Glomerular visceral epithelial cell (primary cell): ENCODE measurements at regions not wholly inside any gene's neighbourhood (a gene's known extent, or its start where the extent isn't known, plus 50 kb on each side); places are given as distances from the start of the nearest gene placed in this dataset.
A peak's percentile ranks its signal among the peaks of the same experiment; 100 is the strongest.

Source experiments
- DNase-seq: peaks from one replicate; pipeline ENCODE4 v3.0.0-alpha.2; 2016; ENCODE audit errors: extremely low spot score

DNA sequence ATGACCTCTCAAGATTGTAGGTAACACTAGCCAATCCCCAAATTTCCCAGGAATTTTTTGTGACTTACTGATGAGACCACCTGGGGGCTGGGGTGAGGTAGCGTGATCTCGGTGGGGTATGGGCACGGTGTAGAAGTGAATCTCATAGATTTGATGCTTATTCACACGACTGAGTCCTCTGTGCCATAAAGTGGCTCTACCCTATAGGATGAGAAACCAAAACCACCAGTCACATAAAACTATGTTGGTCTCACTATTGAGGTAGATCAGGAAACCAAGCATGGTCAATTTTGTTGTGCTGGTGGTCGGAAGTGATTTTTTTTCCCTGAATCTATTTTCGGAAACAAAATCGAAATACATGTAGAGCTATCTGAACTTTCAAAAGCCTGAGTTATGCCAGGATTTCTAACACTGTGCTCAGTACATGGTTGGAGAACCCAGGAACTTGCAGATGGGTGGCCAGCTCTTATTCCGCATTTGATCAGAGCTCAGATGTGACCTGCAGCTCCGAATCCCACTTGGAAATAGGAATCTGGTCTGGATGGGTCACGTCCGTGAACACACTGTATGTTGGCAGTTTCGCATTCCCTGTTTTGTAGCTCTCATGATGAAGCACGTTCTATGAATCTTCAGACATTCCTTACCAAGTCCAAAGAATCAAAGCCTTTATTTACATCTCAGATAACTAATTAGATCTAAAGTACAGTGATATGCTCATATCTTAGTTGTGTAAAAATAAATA is 261.5 kb downstream of the KLF6 start:
- DNase-seq, result no peak

DNA sequence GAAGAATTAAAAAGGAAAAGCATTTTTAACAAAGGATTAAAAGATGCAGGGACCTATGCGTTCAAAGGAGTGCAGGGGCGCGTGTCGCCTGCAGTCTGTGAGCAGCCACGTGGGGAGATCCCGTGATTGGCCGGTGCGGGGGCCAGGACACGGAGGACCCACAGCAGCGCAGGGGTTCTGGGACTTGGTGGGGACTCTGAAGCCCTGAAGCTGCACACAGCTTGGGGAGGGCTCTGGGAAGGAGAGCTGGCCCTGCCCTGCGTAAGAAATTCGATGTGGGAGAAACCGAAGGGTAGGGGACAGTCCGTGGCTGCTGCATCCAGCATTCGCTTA is 268.1 kb downstream of the KLF6 start:
- DNase-seq, result no peak

DNA sequence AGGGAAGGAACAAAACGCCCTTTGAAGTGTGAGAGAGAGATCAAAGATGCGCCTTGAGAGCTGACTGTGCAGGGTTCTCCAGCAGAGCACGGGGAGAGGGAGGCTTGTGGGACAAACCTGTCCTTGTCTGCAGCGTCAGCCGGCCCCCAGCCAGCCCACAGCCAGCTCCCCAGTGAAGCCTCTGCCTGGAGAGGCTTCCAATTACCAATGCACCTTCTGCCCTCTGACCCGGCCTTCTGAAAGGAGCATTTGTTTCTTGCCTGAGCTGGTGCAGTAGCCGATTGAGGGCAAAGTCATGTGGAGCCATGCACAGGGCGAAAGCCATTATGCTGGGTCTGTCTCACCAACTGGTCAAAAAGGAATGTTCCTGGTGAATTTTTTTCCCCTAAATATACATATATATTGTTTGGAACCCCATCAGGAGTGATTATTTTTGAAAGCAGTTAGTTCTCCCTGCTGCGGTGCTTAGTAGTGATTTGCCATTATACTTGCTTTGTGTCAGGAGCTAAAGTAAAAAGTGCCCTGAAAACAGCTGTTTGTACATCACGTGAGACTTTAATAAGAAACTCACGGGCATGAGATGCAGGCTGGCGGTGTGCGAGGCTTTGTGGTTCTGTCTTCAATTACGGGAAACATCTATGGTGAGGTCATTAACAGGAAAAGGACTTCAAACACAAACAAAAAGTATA is 268.6 kb downstream of the KLF6 start:
- no peak for DNase-seq

DNA sequence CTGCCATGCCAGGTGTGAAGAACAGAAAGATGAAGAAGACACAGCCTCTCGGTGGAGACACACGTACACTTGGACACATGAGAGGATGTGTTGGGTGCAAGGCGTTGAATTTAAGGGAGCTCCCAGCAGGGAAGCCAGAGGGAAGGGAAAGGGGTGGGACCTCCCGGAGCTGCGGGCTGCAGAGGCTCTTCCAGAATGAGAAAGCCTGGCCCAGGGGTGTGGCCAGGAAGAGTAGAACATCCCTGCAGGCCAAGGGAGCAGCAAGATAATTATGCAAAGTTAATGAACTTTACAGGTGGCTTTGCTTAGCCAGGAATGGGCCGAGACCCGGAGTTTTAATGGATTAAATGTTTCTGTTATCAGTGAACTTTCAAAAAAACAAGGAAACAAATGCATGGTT is 270.3 kb downstream of the KLF6 start:
- no peak for DNase-seq

DNA sequence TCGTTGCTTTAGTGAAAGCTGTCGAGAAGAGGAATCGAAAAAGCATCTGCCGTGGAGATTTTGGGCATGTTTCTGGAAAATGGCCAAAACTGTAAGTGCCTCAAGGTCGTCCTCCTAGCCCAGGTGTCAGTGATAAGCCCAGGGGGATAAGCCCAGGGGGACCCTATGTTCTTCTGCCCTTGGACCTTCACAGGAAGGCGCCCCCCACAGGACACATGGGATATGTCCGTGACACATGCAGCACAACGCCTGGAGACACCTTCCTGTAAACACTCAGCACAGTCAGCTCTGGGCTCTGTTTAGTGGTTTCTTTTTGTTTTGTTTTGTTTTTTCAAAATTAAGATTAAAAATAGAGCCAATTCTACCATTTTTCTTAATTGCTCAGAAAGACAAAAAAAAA is 272.7 kb downstream of the KLF6 start:
- DNase-seq, result no peak

DNA sequence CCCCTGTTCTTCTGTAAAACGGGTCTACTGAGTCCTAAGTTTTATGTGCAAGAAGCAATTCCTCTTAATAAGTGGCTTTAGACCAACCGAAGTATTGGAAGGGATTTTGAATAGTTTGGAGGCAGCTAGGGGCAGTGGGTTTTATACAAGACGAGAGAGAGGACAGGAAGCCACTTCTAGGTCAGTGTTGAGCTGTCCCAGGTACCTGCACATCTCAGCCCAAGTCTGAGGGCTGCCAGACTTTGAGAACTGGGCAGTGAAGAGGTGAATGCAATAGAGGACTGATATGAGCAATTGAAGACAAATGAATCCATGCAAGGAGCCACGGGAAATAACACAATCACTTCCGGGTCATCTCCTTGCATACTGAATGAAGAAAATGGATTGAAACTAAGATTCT is 273.5 kb downstream of the KLF6 start:
- DNase-seq, result no peak

DNA sequence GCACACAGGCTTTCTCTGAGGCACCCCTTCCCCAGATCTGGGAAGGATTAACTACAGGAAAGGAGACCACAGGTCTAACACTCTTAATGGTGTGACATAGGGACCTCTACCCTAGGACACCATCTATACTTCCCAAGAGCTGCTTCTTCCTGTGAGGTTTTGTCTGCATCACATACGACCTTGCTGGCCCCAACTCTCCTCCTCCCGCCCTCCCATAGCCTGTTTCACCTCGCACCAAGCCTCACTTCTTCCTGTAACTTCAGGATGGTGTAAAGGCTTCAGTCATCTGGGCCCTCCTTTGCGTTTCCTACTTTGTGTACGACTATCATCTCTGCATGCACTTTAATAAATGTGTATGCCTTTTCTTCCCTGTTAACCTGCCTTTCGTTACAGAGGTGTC is 274.3 kb downstream of the KLF6 start:
- DNase-seq, result no peak

DNA sequence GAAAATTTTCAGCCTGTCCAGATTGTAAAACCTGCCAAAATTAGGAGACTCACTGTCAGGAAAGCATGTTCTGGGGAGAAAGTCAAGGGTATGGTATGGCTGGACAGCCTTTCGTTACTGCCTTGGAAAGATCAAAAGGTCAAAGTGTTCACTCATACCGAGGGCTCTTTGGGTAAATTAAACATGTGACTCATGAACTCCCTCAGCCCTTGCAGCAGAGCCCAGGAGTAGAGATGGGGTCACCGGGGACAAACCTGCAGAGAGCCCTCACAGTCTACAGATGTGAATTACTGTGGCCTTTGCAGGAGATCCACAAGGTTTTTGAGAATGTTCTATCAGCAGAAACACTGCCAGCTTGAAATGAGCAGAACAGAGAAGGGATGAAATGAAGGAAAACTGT is 275.7 kb downstream of the KLF6 start:
- no peak for DNase-seq

DNA sequence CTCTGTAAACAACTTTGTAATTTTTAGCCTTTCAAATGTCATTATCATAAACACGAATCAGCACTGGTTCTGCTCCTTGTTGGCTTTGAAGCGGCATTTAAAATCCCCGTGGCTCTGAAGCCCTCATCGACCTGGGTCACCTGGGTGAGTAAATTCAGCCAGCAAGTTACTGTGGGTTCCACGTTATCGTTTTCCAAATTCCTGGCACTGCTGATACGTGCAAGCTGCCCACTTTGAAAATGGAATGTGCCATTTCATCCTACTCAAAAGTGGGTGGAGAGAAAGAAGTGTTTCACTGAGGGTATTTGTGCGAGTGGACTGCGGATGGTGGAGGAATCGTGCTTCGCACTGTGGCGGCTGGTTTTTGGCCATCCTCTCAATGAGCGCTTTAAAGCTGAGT is 281.7 kb downstream of the KLF6 start:
- no peak for DNase-seq

DNA sequence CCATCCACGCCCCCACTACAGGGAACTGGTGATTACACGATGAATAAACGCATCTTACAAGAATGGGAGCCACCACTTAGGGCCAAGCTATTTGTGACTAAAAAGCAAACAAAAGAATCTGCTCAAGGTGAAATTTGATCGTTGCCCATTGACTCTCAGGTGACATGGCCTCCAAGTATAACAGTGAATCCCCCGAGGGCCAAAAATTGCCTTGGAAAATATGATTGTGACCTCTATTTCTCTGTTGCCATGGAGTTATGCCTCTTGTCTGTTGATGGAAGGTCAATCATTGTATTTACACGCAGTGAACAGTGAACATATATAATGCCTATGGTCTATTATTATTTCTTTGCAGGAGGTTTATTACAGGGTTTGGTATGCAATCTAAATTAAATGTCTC is 282.3 kb downstream of the KLF6 start:
- no peak for DNase-seq

DNA sequence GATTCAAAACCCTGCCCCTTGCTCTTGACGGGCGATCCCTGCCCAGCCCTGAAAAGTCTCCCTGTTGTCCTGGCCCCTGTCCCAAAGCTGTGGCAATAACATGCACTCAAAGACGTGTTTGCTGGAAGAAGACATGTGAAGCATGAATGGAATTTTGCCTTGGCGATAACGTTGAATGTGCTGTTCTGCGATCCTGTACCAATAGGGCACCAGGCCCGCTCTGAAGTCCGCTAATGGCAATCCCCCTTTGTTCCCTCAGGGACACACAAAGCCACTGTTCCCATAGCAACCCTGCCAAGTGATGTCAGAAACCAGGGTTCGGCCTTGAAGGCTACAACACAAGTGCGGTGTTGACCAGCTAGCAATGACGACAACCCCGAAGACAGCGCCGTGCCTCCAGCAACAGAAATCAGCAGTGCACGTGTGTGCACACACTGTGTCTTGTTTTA is 284.6 kb downstream of the KLF6 start:
- DNase-seq, result no peak

DNA sequence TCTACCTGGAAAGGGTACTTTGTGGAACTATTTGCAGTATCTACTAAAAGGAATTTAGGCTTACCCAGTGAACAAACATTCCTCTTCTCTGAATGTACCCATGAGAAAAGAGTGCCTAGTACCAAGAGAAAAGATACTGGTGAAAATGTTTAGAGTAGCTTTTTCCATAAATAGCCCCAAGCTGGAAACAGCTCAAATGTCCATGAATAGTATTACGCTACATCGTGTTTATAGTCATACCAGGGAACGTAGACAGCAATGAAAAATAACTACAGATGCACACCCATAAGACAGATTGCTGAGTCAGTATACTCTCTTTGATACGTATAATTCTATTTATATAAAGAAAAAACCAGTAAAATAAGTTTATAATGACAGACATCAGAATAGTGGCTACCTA is 285.9 kb downstream of the KLF6 start:
- DNase-seq, result no peak

DNA sequence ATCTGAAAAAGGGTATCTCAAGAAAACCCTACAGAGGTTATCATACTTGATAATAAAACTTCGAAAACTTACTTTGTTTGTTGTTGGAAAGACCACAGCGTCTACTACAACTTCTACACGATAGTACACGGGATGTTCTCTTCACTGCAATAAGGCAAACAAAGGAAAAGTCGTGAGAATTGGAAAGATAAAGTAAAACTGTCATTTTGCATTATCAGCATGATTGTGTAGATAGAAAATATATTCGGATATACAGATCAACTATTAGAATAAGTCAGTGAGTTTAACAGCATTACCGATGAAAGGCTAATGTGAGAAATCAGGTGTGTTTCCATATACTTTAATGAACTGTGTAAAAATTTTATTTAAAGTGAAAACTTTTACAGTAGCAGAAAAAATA is 287.4 kb downstream of the KLF6 start:
- DNase-seq, result no peak

DNA sequence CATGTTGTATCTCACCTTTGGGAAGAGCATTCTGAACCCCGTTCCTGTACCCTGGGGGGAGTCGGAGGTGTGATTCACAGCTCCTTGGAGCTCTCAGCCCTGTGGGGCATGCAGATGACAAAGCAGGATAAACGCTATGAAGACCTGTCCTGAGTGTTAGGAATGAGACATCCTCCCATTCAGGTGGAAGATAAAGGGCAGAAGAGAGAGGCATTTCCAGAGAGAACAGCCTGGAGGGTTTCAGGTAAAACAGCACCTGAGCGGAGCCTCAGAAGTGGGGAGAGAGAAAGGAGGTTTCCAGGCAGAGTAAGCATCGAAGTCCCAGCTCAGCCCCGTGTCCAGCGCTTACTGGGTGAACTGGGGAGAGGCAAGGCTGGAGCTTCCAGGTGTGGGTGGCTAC is 288.9 kb downstream of the KLF6 start:
- no peak for DNase-seq

DNA sequence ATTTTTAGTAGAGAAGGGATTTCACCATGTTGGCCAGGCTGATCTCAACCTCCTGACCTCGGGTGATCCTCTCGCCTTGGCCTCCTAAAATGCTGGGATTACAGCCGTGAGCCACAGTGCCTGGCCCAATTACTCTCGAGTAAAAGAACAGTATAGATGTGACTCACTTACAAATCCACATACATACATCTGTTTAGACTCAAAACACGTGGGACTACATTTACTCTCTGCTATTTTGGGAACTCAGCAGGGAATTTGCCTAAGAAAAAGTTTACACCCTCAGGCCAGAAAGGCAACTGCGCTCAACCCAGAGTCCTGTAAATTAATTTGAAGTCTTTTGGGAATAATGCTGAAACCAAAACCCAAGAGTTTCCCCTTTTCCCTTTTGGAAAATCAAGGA is 289.7 kb downstream of the KLF6 start:
- DNase-seq, result no peak

DNA sequence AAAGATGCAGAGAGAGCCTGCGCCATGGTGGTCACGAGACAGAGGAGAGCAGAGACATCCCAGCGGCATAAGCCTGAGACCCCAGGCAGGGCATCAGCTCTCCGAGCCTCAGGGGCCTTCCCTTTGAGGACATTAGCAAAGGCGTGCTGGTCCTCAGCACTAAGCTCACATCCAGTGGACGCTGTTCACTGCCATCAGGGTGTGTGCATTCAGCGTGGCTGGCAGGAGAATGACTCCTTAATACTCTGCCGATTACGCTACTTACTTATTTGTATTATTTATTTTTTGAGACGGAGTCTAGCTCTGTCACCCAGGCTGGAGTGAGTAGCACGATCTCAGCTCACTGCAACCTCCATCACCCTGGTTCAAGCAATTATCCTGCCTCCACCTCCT is 290.2 kb downstream of the KLF6 start:
- no peak for DNase-seq

DNA sequence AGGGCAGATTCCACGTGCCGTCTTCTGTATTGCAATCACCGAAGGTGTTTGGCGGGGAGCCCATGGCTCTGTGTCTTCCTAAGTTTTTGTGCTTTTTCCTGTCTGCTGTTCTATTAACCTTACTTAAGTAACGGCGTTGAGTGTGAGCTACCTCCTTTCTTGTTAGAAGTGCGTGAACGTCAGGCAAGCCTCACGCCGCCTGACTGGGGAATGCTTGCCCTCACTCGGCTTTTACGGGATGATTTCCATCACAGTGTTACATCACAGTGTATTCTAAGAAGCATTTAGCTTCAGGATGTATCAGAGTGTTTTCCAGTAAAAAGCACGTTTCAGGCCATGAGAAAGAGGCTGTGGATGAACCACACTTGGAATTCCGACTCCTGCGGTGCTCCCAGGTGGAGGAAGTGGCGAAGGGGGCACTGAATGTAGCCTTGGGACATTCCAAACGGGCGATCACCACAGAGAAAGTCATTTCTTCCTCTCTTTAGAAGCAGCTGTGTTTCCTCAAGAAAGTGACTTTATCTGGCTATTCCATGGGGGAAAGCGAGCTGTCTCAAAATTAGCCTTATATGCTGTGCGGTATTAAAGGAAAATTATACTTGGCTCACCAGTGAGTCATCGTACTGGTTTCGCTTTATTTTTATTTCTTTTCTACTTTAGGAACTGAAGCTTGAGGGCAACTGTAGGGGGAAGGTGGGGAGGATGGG is 290.7 kb downstream of the KLF6 start:
- peak; percentile 75 for DNase-seq

DNA sequence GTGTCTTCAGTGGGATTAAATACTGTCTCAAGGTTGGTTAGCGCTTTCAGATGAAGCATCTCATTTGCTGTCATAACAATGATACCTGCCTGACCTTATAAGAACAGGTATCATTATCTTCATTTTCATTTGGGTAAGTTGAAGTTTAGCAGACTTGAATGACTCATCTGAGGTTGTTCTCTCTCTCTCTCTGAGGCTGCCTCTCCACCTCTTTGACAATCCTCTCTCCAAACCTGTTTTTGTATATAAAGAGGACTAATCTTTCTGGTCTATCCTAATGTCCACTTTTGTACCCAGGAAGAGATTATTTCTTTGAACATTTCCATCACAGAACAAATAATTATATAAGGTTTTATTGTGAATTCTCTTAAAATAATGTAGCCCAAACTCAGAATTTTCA is 291.4 kb downstream of the KLF6 start:
- DNase-seq, result no peak

DNA sequence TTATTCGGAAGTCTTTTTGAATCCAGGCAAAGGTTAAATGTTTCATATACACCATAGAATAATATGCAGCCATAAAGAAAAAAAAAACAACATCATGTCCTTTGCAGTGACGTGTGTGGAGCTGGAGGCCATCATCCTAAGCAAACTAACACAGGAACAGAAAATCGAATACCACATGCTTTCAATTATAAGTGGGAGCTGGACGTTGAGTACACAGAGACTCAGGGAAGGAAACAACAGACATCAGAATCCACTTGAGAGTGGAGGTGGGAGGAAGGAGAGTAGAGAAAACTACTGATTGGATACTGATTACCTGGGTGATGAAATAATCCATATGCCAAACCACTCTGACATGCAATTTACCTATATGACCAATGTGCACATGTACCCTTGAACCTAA is 293.4 kb downstream of the KLF6 start:
- DNase-seq, result no peak

DNA sequence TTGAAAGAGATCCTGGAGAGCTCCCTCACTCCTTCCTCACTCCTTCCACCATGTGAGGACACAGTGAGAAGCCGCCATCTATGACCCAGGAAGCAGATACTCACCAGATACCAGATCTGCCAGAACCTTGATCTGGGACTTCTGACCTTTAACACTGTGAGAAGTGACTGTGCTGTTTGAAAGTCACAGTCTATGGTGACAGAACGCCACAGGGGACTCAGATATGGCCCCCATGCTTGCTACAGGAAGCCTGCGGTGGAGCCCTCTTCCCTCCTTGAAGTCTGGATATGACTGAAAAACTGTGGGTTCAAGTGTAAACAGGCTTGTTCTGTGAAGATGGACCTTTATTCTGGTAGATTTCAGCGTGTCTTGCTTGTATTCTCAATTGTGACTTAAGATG is 297.8 kb downstream of the KLF6 start:
- no peak for DNase-seq

DNA sequence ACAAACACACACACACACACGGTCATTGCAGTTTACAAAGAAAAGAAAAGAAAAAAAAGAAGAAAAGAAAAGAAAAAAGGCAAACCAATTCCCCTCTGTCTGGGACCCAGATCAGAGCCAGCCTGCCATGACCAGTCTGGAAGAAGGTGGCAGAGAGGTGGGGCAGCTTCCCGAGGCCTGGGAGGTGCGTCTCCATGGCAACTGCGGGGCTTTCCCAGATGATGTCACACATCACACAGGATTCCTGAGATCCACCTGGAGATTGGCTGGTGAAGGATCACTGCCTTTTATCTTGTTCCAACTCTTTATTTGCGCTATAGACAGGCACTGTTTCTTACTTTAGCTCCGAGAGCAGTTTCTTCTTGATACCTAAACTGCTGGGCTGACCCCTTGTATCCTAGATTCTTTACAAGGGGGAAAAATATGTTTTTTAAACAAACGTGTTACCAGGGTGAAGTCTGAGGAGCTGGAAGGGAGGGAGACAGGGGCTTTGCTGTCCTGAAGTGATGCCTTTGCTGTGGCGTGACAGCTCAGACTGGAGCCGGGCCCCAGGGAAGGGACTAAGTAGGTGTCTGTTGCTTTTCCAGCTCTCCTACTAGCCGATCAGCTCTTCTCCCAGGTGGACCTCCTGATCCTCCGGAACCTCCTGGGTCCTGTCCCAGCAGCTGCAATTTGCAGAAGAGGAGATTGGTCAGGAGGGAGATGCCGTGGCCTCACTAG is 298.5 kb downstream of the KLF6 start:
- peak; percentile 97 for DNase-seq

DNA sequence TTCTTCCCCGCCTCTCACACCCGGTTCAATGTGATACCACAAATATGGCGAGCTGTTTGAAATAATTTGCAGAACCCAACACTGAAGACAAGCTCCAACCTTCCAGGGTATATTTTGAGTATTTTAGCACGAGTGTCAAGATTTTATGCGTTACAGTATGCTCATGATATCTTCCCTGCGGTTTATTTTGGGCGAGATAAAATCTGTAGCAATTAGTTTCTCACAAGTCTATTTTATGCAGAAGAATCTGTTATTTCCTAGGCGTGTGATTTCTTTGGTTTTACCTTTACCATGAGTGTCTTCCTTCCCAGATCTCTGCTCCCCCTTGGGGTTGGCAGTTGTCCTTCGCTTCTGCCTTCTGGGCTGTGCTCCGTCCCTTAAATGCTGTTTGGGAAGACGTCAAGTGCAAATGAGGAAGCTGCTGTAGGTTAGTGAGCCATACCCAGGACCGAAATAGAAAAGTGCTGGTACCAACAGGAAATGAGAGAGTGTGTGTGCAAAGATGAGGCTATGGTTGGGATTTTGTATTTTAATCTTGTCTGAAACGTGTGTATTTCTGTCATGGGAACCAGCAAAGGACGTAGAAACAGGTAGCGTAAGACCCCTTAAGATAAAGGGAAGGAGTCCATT is 299.8 kb downstream of the KLF6 start:
- DNase-seq, result no peak
